Hepatocyte (in vitro differentiated cells): ENCODE measurements at regions not wholly inside any gene's neighbourhood (a gene's known extent, or its start where the extent isn't known, plus 50 kb on each side); places are given as distances from the start of the nearest gene placed in this dataset.

Experiments
- EZH2 ChIP-seq: fragments of 200-600 bp; sonication (generic); IDR thresholded peaks from 2 replicates; pipeline ENCODE4 v1.6.1; 2016; ENCODE audit warnings: antibody characterized with exemption, mild to moderate bottlenecking, borderline replicate concordance
- TF ChIP-seq, protein P1 (sequence below): fragments of 200-600 bp; sonication (generic); IDR thresholded peaks from 2 replicates; pipeline ENCODE4 v1.5.1; 2016; ENCODE audit warnings: antibody characterized with exemption, mild to moderate bottlenecking; ENCODE audit not compliant: poor library complexity

- TF ChIP-seq, protein P1, sequence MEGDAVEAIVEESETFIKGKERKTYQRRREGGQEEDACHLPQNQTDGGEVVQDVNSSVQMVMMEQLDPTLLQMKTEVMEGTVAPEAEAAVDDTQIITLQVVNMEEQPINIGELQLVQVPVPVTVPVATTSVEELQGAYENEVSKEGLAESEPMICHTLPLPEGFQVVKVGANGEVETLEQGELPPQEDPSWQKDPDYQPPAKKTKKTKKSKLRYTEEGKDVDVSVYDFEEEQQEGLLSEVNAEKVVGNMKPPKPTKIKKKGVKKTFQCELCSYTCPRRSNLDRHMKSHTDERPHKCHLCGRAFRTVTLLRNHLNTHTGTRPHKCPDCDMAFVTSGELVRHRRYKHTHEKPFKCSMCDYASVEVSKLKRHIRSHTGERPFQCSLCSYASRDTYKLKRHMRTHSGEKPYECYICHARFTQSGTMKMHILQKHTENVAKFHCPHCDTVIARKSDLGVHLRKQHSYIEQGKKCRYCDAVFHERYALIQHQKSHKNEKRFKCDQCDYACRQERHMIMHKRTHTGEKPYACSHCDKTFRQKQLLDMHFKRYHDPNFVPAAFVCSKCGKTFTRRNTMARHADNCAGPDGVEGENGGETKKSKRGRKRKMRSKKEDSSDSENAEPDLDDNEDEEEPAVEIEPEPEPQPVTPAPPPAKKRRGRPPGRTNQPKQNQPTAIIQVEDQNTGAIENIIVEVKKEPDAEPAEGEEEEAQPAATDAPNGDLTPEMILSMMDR, result no peak
- no peak for TF ChIP-seq EZH2
These were observed 284.6 kb upstream of the DPYD start for GRCh38 chr1:98205291-98206017.
